RWPE1 (cell line): ENCODE measurements at regions not wholly inside any gene's neighbourhood (a gene's known extent, or its start where the extent isn't known, plus 50 kb on each side); places are given as distances from the start of the nearest gene placed in this dataset.

ENCODE experiments used
- CTCF ChIA-PET: fragments of 350-600 bp; sonication (Branson Sonifier 250); formaldehyde crosslinking; extraction: SDS; loops from one replicate; lab custom pipeline; 2021; lab: Yijun Ruan, JAX
- POLR2A ChIA-PET: fragments of 400-600 bp; formaldehyde crosslinking; extraction: SDS; loops from one replicate; lab custom pipeline; 2020; ENCODE audit warnings: antibody characterized with exemption; ENCODE audit not compliant: low non-redundant PET; lab: Yijun Ruan, JAX
- DNase-seq: peaks from one replicate; pipeline ENCODE4 v3.0.0; 2012; ENCODE audit warnings: low spot score
- H3K27ac ChIP-seq: fragments of 450-650 bp; 2 replicates; pipeline ENCODE4 v1.5.1; 2017
- CTCF ChIP-seq: fragments of 450-650 bp; conservative IDR thresholded peaks from 2 replicates; pipeline ENCODE4 v1.5.1; 2017; ENCODE audit warnings: low read depth, mild to moderate bottlenecking

GRCh38 chr5:163369776-163370385 lies 67.5 kb upstream of the CCNG1 start:
- no peak for DNase-seq
- POLR2A ChIA-PET = no interaction called here
- H3K27ac ChIP-seq = no peak overlapping the region
- CTCF ChIA-PET = no interaction called here
- no peak for TF ChIP-seq CTCF

- no peak overlapping the region for H3K27ac ChIP-seq
- TF ChIP-seq CTCF = no peak
- ChIA-PET CTCF (no interaction called here), POLR2A (no interaction called here)
- no peak for DNase-seq
Observed at GRCh38 chr5:163373436-163374084, 63.8 kb upstream of the CCNG1 start.

DNA sequence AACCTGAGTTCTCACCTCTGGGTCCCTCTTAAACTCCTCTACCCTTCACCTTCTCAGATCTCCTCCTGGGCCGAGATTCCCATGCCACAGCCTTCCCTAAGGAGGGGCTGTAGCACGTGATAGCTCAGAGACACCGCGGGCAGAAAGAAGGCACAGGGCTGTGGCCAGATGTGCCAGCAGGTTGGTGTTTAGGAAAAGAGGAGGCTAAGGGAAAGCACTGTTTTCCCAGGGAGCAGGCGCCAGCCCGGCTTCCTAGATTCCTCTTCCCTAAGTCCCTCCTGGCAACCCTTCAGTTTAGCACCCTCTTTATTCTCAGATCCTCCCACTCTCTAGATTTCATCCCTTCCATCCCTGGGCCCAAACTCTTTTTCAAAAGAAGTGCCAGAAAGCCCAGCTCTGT lies 59.4 kb upstream of the CCNG1 start:
- DNase-seq = no peak
- ChIA-PET POLR2A (no interaction called here), CTCF (no interaction called here)
- TF ChIP-seq CTCF = no peak
- H3K27ac ChIP-seq = no peak overlapping the region

GRCh38 chr5:163379298-163380155 lies 57.9 kb upstream of the CCNG1 start:
- no peak for TF ChIP-seq CTCF
- peak; percentile 86 for DNase-seq
- POLR2A ChIA-PET = no interaction called here
- CTCF ChIA-PET = interaction anchor here (0.6 kb wide), 1 partner anchor 32 kb away, joined by 5 read pairs; no protein-coding TSS in a partner anchor
- H3K27ac ChIP-seq = peak overlapping the region; percentile 56

GRCh38 chr5:163381832-163382231 lies 55.6 kb upstream of the CCNG1 start:
- ChIA-PET CTCF (no interaction called here), POLR2A (interaction anchor here (0.6 kb wide), 1 partner anchor 81 kb away, joined by 5 read pairs; no protein-coding TSS in a partner anchor)
- TF ChIP-seq CTCF = no peak
- H3K27ac ChIP-seq = no peak overlapping the region
- no peak for DNase-seq

DNA sequence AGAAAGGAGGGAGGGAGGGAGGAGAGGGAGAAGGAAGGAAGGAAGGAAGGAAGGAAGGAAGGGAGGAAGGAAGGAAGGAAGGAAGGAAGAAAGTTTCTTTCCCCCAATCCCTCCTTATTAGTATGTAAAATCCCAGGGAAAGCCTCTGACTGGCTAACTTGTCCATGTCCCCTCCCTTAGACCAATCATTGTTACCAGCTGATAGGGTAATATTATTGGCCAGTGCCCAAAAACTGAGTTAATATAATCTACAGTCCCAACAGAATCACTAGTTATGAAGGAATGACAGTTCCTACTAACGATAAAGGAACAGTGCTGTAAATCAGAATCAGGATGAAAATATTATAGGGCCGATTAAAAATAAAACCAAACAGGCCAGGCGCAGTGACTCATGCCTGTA lies 53.6 kb upstream of the CCNG1 start:
- H3K27ac ChIP-seq = no peak overlapping the region
- TF ChIP-seq CTCF = no peak
- DNase-seq = no peak
- CTCF ChIA-PET = interaction anchor here (0.6 to 0.7 kb wide), 2 partner anchors 23 to 80 kb away, joined by 3 to 5 read pairs; no protein-coding TSS in a partner anchor
- POLR2A ChIA-PET = no interaction called here
